Cardiac fibroblast (primary cell): ENCODE measurements at regions not wholly inside any gene's neighbourhood (a gene's known extent, or its start where the extent isn't known, plus 50 kb on each side); places are given as distances from the start of the nearest gene placed in this dataset.

Source experiments
- DNase-seq, 2 donors: peaks; one replicate each; pipeline versions ENCODE4 v3.0.0 to v3.0.0-alpha.2; 2010; ENCODE audit warnings: low read depth in 2 of 2
- H3K4me3 ChIP-seq, 2 donors: replicated peaks in 1 of 2; 1 replicate in 1 of 2; 2 replicates in 1 of 2; pipeline ENCODE4 v1.5.1; 2011; ENCODE audit warnings: low read depth in 2 of 2, low read length in 2 of 2, mild to moderate bottlenecking in 2 of 2, moderate library complexity in 1 of 2
- TF ChIP-seq, protein P1 (sequence below): IDR thresholded peaks from one replicate; pipeline ENCODE4 v1.5.1; 2011; ENCODE audit warnings: low read depth, mild to moderate bottlenecking, low read length, inconsistent platforms

DNA sequence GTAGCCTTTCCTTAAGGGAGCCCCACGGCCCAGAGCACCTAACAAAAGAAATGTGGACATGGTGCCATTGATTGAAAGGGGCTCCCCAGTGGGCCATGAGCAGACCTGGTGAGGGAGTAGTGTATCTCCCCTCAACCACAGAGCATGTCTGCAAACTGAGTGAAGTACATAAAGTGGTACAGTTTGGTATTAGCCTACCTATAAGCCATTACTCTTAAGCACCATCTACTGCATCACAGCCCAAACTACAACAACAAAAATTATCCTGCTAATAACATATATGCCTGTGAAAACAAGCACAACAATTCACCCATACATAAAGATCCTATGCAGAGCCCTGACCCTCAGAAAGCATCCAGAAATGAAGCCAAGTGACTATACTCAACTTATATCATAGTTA is 407.8 kb downstream of the PTPRC start:
- peak; percentile 13 to 22 for DNase-seq
- no peak overlapping the region for H3K4me3 ChIP-seq
- TF ChIP-seq, protein P1, sequence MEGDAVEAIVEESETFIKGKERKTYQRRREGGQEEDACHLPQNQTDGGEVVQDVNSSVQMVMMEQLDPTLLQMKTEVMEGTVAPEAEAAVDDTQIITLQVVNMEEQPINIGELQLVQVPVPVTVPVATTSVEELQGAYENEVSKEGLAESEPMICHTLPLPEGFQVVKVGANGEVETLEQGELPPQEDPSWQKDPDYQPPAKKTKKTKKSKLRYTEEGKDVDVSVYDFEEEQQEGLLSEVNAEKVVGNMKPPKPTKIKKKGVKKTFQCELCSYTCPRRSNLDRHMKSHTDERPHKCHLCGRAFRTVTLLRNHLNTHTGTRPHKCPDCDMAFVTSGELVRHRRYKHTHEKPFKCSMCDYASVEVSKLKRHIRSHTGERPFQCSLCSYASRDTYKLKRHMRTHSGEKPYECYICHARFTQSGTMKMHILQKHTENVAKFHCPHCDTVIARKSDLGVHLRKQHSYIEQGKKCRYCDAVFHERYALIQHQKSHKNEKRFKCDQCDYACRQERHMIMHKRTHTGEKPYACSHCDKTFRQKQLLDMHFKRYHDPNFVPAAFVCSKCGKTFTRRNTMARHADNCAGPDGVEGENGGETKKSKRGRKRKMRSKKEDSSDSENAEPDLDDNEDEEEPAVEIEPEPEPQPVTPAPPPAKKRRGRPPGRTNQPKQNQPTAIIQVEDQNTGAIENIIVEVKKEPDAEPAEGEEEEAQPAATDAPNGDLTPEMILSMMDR, result peak; percentile 19

DNA sequence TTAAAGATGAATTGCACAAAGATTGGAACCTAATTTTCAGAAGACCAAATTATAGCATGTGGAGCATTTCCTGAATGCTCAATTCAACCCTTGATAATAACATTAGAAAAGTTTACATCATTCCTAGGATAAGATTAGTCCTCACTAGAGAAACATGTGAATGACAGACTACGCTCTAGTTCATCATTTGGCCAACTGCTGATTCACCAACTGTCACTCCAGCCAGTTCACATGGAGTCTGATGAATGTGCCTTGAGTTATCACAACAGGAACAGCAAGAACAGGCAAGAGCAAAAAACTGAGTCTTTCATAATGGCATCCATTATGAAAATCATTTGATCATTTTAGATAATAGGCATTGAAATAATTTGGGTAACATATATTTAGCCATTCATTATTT is 415.9 kb downstream of the PTPRC start:
- TF ChIP-seq, protein P1, result no peak
- H3K4me3 ChIP-seq, result no peak overlapping the region
- no peak for DNase-seq

DNA sequence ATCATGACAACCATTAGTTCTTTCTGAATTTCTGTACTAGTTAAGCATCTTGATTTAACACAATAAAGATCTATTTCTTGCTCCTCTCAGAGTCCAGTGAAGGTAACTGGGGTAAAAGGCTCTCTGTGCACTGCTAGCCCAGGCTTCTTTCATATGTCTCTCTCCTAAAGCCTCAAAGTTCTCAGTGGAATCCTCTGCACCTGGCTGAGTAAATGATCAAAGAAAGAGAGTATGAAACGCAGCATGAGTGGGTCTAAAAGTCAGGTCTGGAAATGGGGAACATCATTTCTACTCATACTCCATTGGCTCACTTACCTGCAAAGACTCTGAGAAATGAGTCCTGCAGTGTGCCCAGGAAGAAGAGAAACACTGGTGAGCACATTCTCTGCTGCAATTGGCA is 418.5 kb downstream of the PTPRC start:
- no peak overlapping the region for H3K4me3 ChIP-seq
- TF ChIP-seq, protein P1, result no peak
- no peak for DNase-seq

DNA sequence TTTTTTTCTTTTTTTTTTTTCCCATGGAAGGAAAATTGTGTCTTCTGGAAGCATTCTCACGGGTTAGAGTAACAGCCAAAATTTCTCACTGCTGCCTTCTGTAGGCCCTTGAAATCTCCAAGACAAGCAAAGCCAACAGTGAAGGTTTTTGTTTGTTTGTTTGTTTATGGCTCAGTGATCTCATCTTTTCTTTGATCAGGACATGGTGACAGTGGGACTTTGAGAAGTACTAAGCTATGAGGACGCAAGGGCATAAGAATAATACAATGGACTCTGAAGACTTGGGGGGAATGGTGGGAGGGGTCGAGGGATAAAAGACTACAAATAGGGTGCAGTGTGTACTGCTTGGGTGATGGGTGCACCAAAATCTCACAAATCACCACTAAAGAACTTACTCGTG is 419.4 kb downstream of the PTPRC start:
- H3K4me3 ChIP-seq, result no peak overlapping the region
- TF ChIP-seq, protein P1, result no peak
- DNase-seq, result no peak

DNA sequence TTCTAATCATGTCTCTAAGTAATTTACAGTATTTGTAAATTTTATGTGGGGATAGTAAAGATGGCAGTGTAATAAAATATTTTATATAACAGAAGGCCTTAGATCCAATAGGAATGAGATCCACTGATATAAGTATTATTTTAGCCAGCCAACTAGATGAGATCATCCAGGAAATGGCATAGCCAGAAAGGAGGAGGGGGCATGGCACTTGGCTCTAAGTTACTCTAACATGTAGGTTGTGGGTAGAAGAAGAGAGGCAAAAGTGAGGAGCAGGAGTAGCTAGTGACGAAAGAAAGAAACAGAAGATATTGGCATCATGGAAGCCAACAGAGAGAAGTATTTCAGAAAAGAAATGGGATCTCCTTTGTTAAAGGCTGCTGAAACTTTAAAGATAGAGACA is 426.1 kb downstream of the PTPRC start:
- no peak overlapping the region for H3K4me3 ChIP-seq
- TF ChIP-seq, protein P1, result no peak
- DNase-seq, result no peak

DNA sequence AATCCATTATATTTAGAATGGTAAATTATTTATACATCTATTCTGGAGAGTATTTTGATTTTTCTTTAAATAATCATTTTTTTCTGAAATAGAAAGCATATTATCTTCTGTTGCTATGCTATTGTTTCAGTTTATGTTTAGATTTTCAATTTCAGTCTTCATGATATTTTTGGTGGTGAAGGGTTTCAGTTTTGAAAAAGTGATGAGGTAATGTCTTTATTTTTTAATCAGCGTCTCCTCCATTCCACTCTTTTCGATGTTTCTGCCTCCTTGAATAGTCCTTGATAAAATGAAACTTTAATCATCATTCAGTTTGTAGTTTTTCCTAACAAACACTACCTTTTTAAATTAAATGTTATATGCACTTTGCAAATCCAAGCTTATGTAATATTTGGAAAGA is 428.6 kb downstream of the PTPRC start:
- TF ChIP-seq, protein P1, result no peak
- DNase-seq, result no peak

DNA sequence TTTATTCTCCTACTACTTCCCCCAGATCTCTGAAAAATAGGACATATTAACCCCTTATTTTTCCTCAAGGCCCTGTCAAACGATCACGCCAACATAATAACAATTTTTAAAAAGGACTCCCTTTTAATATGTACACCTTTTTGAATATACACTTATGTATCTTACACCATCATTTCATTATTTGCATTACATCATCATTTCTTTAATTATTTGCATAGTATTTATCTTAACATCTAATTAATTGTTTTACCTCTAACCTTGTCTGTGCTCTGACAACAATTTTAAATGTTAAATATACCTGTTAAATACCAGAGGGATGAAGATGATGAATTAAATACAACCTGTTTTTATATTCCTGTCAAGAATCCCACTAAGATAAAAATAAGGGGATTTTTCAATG is 432.2 kb downstream of the PTPRC start:
- no peak overlapping the region for H3K4me3 ChIP-seq
- TF ChIP-seq, protein P1, result no peak
- DNase-seq, result no peak

More for the DNA sequence above, 428.6 kb downstream of the PTPRC start:
- no peak overlapping the region for H3K4me3 ChIP-seq
